HCT116 (cell line): ENCODE measurements at regions not wholly inside any gene's neighbourhood (a gene's known extent, or its start where the extent isn't known, plus 50 kb on each side); places are given as distances from the start of the nearest gene placed in this dataset.

ENCODE experiments used
- ATAC-seq: fragments of 200-7000 bp; cut with Tn5 transposase; 2 replicates; pipeline ENCODE4 v1.9.1; 2020; ENCODE audit warnings: mild to moderate bottlenecking, moderate library complexity
- BruUV-seq: library from RNA; stranded (reverse); fragments of 400-500 nt; replicated peaks from 2 replicates; lab custom pipeline; 2021; lab: Mats Ljungman, UMichigan
- CTCF ChIA-PET: fragments of 300-600 bp; sonication (Branson Sonifier 250); formaldehyde crosslinking; loops from one replicate; lab custom pipeline; 2021; ENCODE audit warnings: antibody characterized with exemption; lab: Charles Lee
- POLR2A ChIA-PET: fragments of 300-600, 350-600 bp; sonication (Branson Sonifier 250); formaldehyde crosslinking; loops from one replicate; lab custom pipeline; 2021; ENCODE audit warnings: antibody characterized with exemption; lab: Charles Lee
- RAD21 ChIA-PET, 2 experiments: fragments of 300-600 bp; sonication (Branson Sonifier 250); formaldehyde crosslinking; loops; one replicate each; lab custom pipeline; 2023; ENCODE audit warnings: low total read pairs in 2 of 2; ENCODE audit not compliant: uncharacterized antibody in 2 of 2, unreplicated experiment in 2 of 2, low non-redundant PET in 1 of 2; lab: Charles Lee
- DNase-seq: peaks from one replicate; pipeline ENCODE4 v3.0.0-alpha.2; 2010; ENCODE audit warnings: low read depth, low spot score
- H2AFZ ChIP-seq: fragments of 200-600 bp; shearing (Covaris generic), sonication (generic); 2 replicates; pipeline ENCODE4 v1.6.1; 2017; ENCODE audit warnings: low read depth, mixed run types, mixed read lengths, antibody characterized with exemption, low read length; ENCODE audit not compliant: poor library complexity, severe bottlenecking
- H3K27ac ChIP-seq: 2 replicates; pipeline ENCODE4 v1.5.1; 2012; ENCODE audit warnings: low read depth, low read length
- H3K27me3 ChIP-seq: fragments of 200-600 bp; sonication (generic); 2 replicates; pipeline ENCODE4 v1.6.1; 2016; ENCODE audit warnings: mixed run types, low read length, mixed read lengths; ENCODE audit not compliant: insufficient read depth
- H3K36me3 ChIP-seq, 2 experiments: fragments of 200-500 bp in 1 of 2; fragments of 200-600 bp in 1 of 2; sonication (Bioruptor generic) in 1 of 2; sonication (generic) in 1 of 2; 2 replicates each; pipeline versions ENCODE4 v1.5.1 to v1.6.1; 2014 to 2016; ENCODE audit warnings: low read length in 2 of 2, inconsistent platforms in 1 of 2, mixed read lengths in 1 of 2, mixed run types in 1 of 2; ENCODE audit not compliant: insufficient read depth in 2 of 2, control insufficient read depth in 1 of 2
- H3K4me1 ChIP-seq, 2 experiments: fragments of 200-600 bp in 1 of 2; sonication (generic) in 1 of 2; 2 replicates each; pipeline versions ENCODE4 v1.5.1 to v1.6.1; 2012 to 2017; ENCODE audit warnings: low read length in 2 of 2, inconsistent platforms in 1 of 2, mild to moderate bottlenecking in 1 of 2, mixed read lengths in 1 of 2, mixed run types in 1 of 2, moderate library complexity in 1 of 2; ENCODE audit not compliant: insufficient read depth in 2 of 2, control insufficient read depth in 1 of 2
- H3K4me2 ChIP-seq: fragments of 200-600 bp; sonication (generic); 2 replicates; pipeline ENCODE4 v1.6.1; 2017; ENCODE audit warnings: mixed run types, low read length, mixed read lengths
- H3K4me3 ChIP-seq, 2 experiments: fragments of 200-600 bp in 1 of 2; sonication (generic) in 1 of 2; replicated peaks in 1 of 2; 2 replicates each; pipeline ENCODE4 v1.5.1; 2011 to 2016; ENCODE audit warnings: low read length in 2 of 2, control low read depth in 1 of 2, low read depth in 1 of 2, mild to moderate bottlenecking in 1 of 2, mixed read lengths in 1 of 2, mixed run types in 1 of 2
- H3K79me2 ChIP-seq: fragments of 200-600 bp; sonication (generic); 2 replicates; pipeline ENCODE4 v1.6.1; 2017; ENCODE audit warnings: mild to moderate bottlenecking, mixed run types, low read length, moderate library complexity, mixed read lengths; ENCODE audit not compliant: insufficient read depth
- H3K9ac ChIP-seq: fragments of 200-600 bp; sonication (generic); 2 replicates; pipeline ENCODE4 v1.6.1; 2016; ENCODE audit warnings: low read length, mixed read lengths
- H3K9me2 ChIP-seq: fragments of 200-600 bp; sonication (generic), shearing (Covaris generic); 2 replicates; pipeline ENCODE4 v1.6.1; 2017; ENCODE audit warnings: mixed run types, mild to moderate bottlenecking, moderate library complexity; ENCODE audit not compliant: insufficient read depth
- H3K9me3 ChIP-seq, 2 experiments: fragments of 200-500 bp in 1 of 2; fragments of 200-600 bp in 1 of 2; sonication (Bioruptor generic) in 1 of 2; sonication (generic) in 1 of 2; 2 replicates each; pipeline ENCODE4 v1.6.1; 2014 to 2017; ENCODE audit warnings: low read length in 2 of 2, mixed read lengths in 2 of 2, inconsistent platforms in 1 of 2, low read depth in 1 of 2, mild to moderate bottlenecking in 1 of 2, mixed run types in 1 of 2, moderate library complexity in 1 of 2; ENCODE audit not compliant: control insufficient read depth in 1 of 2, insufficient read depth in 1 of 2
- H4K20me1 ChIP-seq: fragments of 200-600 bp; sonication (generic), shearing (Covaris generic); 2 replicates; pipeline ENCODE4 v1.6.1; 2017; ENCODE audit warnings: mixed run types, mild to moderate bottlenecking, moderate library complexity; ENCODE audit not compliant: insufficient read depth
- CBX3 ChIP-seq: IDR thresholded peaks from 2 replicates; pipeline ENCODE4 v1.6.1; 2012; ENCODE audit warnings: low read depth
- CEBPB ChIP-seq: IDR thresholded peaks from 2 replicates; pipeline ENCODE4 v1.6.1; 2012; ENCODE audit warnings: low read depth
- EGR1 ChIP-seq: IDR thresholded peaks from 2 replicates; pipeline ENCODE4 v1.6.1; 2012; ENCODE audit warnings: low read depth
- ELF1 ChIP-seq: IDR thresholded peaks from 2 replicates; pipeline ENCODE4 v1.6.1; 2012; ENCODE audit warnings: low read depth, borderline replicate concordance
- EZH2 ChIP-seq: fragments of 200-600 bp; sonication (generic); IDR thresholded peaks from 2 replicates; pipeline ENCODE4 v1.6.1; 2017; ENCODE audit warnings: antibody characterized with exemption, mixed run types
- FOSL1 ChIP-seq: IDR thresholded peaks from 2 replicates; pipeline ENCODE4 v1.6.1; 2012; ENCODE audit warnings: low read depth
- JUND ChIP-seq: IDR thresholded peaks from 2 replicates; pipeline ENCODE4 v1.6.1; 2012
- MAX ChIP-seq: IDR thresholded peaks from 2 replicates; pipeline ENCODE4 v1.6.1; 2012
- POLR2A ChIP-seq: IDR thresholded peaks from 2 replicates; pipeline ENCODE4 v1.7.0; 2011; ENCODE audit warnings: borderline replicate concordance; ENCODE audit not compliant: insufficient read depth, insufficient read length; ENCODE audit errors: extremely low read depth
- POLR2AphosphoS5 ChIP-seq: IDR thresholded peaks from 2 replicates; pipeline ENCODE4 v1.6.1; 2011; ENCODE audit warnings: mild to moderate bottlenecking, low read depth, low read length, moderate library complexity
- REST ChIP-seq: IDR thresholded peaks from 2 replicates; pipeline ENCODE4 v1.6.1; 2012; ENCODE audit warnings: low read depth
- SP1 ChIP-seq: IDR thresholded peaks from 2 replicates; pipeline ENCODE4 v1.6.1; 2012; ENCODE audit warnings: low read depth
- SRF ChIP-seq: IDR thresholded peaks from 2 replicates; pipeline ENCODE4 v1.6.1; 2012; ENCODE audit warnings: low read depth
- TCF7L2 ChIP-seq: IDR thresholded peaks from 2 replicates; pipeline ENCODE4 v1.7.0; 2011; ENCODE audit warnings: borderline replicate concordance, inconsistent platforms; ENCODE audit not compliant: insufficient read depth, insufficient read length; ENCODE audit errors: extremely low read depth
- ZFX ChIP-seq: fragments of 450-650 bp; IDR thresholded peaks from 2 replicates; pipeline ENCODE4 v1.6.1; 2017
- ZNF274 ChIP-seq: fragments of 200-500 bp; sonication (Bioruptor generic); IDR thresholded peaks from 2 replicates; pipeline ENCODE4 v1.6.1; 2014; ENCODE audit warnings: mild to moderate bottlenecking, low read depth, low read length, inconsistent platforms
- intact Hi-C: fragments of 100-400 bp; cut with micrococcal nuclease; formaldehyde crosslinking; loops from 2 replicates; pipeline ENCODE4 v1.10.0; 2022
- TF ChIP-seq, protein P1 (sequence below): IDR thresholded peaks from 2 replicates; pipeline ENCODE4 v1.6.1; 2011; ENCODE audit warnings: mild to moderate bottlenecking, low read length, moderate library complexity; ENCODE audit not compliant: insufficient replicate concordance; ENCODE audit errors: extremely low read depth
- TF ChIP-seq, protein P2 (sequence below): IDR thresholded peaks from 2 replicates; pipeline ENCODE4 v1.6.1; 2012
- TF ChIP-seq, protein P3 (sequence below), 3 experiments: fragments of 200-600 bp in 1 of 3; sonication (generic) in 1 of 3; IDR thresholded peaks in 2 of 3; conservative IDR thresholded peaks in 1 of 3; 2 replicates each; pipeline ENCODE4 v1.5.1; 2012 to 2017; ENCODE audit warnings: low read depth in 2 of 3, low read length in 2 of 3, antibody characterized with exemption in 1 of 3, borderline replicate concordance in 1 of 3, control low read depth in 1 of 3, mild to moderate bottlenecking in 1 of 3, mixed read lengths in 1 of 3, mixed run types in 1 of 3, moderate library complexity in 1 of 3; ENCODE audit not compliant: insufficient read depth in 1 of 3

DNA sequence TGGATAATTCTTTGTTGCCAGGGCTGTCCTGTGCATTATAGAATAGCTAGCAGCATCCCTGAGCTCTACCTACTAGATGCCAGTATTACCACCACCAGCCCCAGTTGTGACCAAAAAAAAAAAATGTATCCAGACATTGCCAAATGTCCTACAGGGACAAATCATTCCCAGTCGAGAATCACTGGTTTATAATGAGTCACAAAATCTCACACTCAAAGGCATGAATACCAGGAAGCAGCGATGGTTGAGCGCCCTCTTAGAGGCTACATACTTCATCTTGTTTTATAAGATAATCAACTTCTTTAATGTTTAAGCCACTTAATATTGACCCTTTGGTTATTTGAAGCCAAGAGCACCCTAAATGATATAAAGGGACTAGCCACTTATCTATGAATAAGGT lies 297.3 kb downstream of the DHX15 start (continued):
- TF ChIP-seq, protein P1, sequence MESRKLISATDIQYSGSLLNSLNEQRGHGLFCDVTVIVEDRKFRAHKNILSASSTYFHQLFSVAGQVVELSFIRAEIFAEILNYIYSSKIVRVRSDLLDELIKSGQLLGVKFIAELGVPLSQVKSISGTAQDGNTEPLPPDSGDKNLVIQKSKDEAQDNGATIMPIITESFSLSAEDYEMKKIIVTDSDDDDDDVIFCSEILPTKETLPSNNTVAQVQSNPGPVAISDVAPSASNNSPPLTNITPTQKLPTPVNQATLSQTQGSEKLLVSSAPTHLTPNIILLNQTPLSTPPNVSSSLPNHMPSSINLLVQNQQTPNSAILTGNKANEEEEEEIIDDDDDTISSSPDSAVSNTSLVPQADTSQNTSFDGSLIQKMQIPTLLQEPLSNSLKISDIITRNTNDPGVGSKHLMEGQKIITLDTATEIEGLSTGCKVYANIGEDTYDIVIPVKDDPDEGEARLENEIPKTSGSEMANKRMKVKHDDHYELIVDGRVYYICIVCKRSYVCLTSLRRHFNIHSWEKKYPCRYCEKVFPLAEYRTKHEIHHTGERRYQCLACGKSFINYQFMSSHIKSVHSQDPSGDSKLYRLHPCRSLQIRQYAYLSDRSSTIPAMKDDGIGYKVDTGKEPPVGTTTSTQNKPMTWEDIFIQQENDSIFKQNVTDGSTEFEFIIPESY: no peak
- TF ChIP-seq JUND: no peak
- no peak for TF ChIP-seq SP1

DNA sequence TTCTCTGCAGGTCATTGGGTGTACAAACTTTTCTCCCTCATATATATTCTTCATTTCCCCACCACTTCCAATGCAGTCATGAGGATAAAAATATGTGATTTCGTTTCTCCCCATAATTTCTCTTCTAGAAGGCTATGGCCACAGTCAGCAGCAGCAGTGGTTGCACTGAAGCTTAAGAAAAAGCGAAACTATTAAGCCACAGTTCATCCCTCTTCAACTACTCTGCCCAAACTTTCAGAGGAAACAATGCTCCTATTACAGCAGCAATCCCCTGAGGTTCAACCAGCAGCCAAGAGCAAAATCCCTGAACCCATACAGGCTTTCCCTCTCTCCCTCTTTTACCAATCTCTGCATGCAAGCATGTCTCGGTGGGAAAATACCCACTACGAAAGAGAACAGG lies 298.6 kb downstream of the DHX15 start:
- POLR2A ChIA-PET: no interaction called here
- BruUV-seq: no TSS peak
- H3K36me3 ChIP-seq: no peaks in the 10 kb centered on the region

More for the DNA sequence above, 298.6 kb downstream of the DHX15 start:
- H3K9me3 ChIP-seq: no peaks in the 10 kb centered on the region
- ATAC-seq (no peak), DNase-seq (no peak)
- no peaks in the 10 kb centered on the region for H3K9me2 ChIP-seq
- RAD21 ChIA-PET: no interaction called here
- H3K79me2 ChIP-seq: no peaks in the 10 kb centered on the region
- no peak overlapping the region for H3K9ac ChIP-seq
- no peak for TF ChIP-seq POLR2A
- no peak for TF ChIP-seq CBX3
- TF ChIP-seq, protein P2, sequence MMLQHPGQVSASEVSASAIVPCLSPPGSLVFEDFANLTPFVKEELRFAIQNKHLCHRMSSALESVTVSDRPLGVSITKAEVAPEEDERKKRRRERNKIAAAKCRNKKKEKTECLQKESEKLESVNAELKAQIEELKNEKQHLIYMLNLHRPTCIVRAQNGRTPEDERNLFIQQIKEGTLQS: no peak
- no peak for TF ChIP-seq JUND
- no peak for TF ChIP-seq SP1
- no peak for TF ChIP-seq EZH2
- no peak for TF ChIP-seq SRF
- TF ChIP-seq ZNF274: no peak
- TF ChIP-seq, protein P3, sequence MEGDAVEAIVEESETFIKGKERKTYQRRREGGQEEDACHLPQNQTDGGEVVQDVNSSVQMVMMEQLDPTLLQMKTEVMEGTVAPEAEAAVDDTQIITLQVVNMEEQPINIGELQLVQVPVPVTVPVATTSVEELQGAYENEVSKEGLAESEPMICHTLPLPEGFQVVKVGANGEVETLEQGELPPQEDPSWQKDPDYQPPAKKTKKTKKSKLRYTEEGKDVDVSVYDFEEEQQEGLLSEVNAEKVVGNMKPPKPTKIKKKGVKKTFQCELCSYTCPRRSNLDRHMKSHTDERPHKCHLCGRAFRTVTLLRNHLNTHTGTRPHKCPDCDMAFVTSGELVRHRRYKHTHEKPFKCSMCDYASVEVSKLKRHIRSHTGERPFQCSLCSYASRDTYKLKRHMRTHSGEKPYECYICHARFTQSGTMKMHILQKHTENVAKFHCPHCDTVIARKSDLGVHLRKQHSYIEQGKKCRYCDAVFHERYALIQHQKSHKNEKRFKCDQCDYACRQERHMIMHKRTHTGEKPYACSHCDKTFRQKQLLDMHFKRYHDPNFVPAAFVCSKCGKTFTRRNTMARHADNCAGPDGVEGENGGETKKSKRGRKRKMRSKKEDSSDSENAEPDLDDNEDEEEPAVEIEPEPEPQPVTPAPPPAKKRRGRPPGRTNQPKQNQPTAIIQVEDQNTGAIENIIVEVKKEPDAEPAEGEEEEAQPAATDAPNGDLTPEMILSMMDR (IDR thresholded peaks at IDR 0.05 in 2 of 3, conservative IDR thresholded peaks at IDR 0.05 in 1 of 3; ENCODE audit: borderline replicate concordance in 1 of 3, insufficient read depth in 1 of 3, low read depth in 2 of 3, low read length in 2 of 3): no peak
- no peak for TF ChIP-seq POLR2AphosphoS5
- TF ChIP-seq MAX: no peak
- TF ChIP-seq REST: no peak
- no peak for TF ChIP-seq ZFX
- TF ChIP-seq TCF7L2: no peak
- no peak for TF ChIP-seq ELF1
- TF ChIP-seq CEBPB: no peak
- no peak for TF ChIP-seq EGR1
- no peak for TF ChIP-seq FOSL1
- no peaks in the 10 kb centered on the region for H3K27me3 ChIP-seq
- H3K27ac ChIP-seq: no peak overlapping the region
- H3K4me3 ChIP-seq: no peak overlapping the region
- no peak overlapping the region for H3K4me2 ChIP-seq
- CTCF ChIA-PET: no interaction called here
- no peak overlapping the region for H2AFZ ChIP-seq
- H3K4me1 ChIP-seq: no peaks in the 10 kb centered on the region
- intact Hi-C loops: no loop called here
- H4K20me1 ChIP-seq: no peaks in the 10 kb centered on the region
